Astrocyte (in vitro differentiated cells and primary cell): ENCODE measurements at regions not wholly inside any gene's neighbourhood (a gene's known extent, or its start where the extent isn't known, plus 50 kb on each side); places are given as distances from the start of the nearest gene placed in this dataset.

Experiments used
- DNase-seq: peaks from one replicate; pipeline ENCODE4 v3.0.0-alpha.2; 2010; ENCODE audit warnings: low read depth
- FAIRE-seq: peaks from 2 replicates; lab custom pipeline; 2011; peaks lifted over from hg19 to GRCh38; lab: Jason Lieb, UNC
- H2AFZ ChIP-seq: 2 replicates; pipeline ENCODE4 v1.6.0; 2012; ENCODE audit warnings: low read depth, low read length, inconsistent platforms
- H3K27ac ChIP-seq: 2 replicates; pipeline ENCODE4 v1.5.1; 2011; ENCODE audit warnings: low read depth, low read length, inconsistent platforms
- H3K27me3 ChIP-seq: 2 replicates; pipeline ENCODE4 v1.6.0; 2011; ENCODE audit warnings: low read length, inconsistent platforms; ENCODE audit not compliant: insufficient read depth
- H3K36me3 ChIP-seq: 2 replicates; pipeline ENCODE4 v1.5.1; 2011; ENCODE audit warnings: low read length, inconsistent platforms; ENCODE audit not compliant: insufficient read depth
- H3K4me1 ChIP-seq: 2 replicates; pipeline ENCODE4 v1.5.1; 2011; ENCODE audit warnings: low read length, inconsistent platforms; ENCODE audit not compliant: insufficient read depth
- H3K4me2 ChIP-seq: 2 replicates; pipeline ENCODE4 v1.6.0; 2012; ENCODE audit warnings: low read length, inconsistent platforms
- H3K4me3 ChIP-seq: 2 replicates; pipeline ENCODE4 v1.5.1; 2011; ENCODE audit warnings: low read depth, mild to moderate bottlenecking, low read length, inconsistent platforms; ENCODE audit not compliant: insufficient read depth
- H3K79me2 ChIP-seq: 2 replicates; pipeline ENCODE4 v1.6.0; 2012; ENCODE audit warnings: mild to moderate bottlenecking, low read length, inconsistent platforms; ENCODE audit not compliant: insufficient read depth
- H3K9ac ChIP-seq: 2 replicates; pipeline ENCODE4 v1.6.0; 2012; ENCODE audit warnings: mild to moderate bottlenecking, low read length, inconsistent platforms
- H3K9me3 ChIP-seq: 2 replicates; pipeline ENCODE4 v1.5.1; 2012; ENCODE audit warnings: low read depth, mild to moderate bottlenecking, low read length, inconsistent platforms; ENCODE audit not compliant: insufficient read depth
- H4K20me1 ChIP-seq: 2 replicates; pipeline ENCODE4 v1.6.0; 2012; ENCODE audit warnings: low read length, inconsistent platforms; ENCODE audit not compliant: insufficient read depth
- H3K27ac Mint-ChIP-seq: one replicate; pipeline ENCODE4 v1.8.0; 2021; ENCODE audit warnings: mild to moderate bottlenecking, mixed read lengths; ENCODE audit not compliant: unreplicated experiment
- H3K27me3 Mint-ChIP-seq: one replicate; pipeline ENCODE4 v1.8.0; 2021; ENCODE audit warnings: low read depth, mixed read lengths; ENCODE audit not compliant: unreplicated experiment
- H3K36me3 Mint-ChIP-seq: one replicate; pipeline ENCODE4 v1.8.0; 2021; ENCODE audit warnings: low read depth, mixed read lengths; ENCODE audit not compliant: unreplicated experiment
- H3K4me1 Mint-ChIP-seq: one replicate; pipeline ENCODE4 v1.8.0; 2021; ENCODE audit warnings: low read depth, mixed read lengths; ENCODE audit not compliant: unreplicated experiment
- H3K4me3 Mint-ChIP-seq: one replicate; pipeline ENCODE4 v1.8.0; 2021; ENCODE audit warnings: mild to moderate bottlenecking, moderate library complexity, mixed read lengths; ENCODE audit not compliant: unreplicated experiment
- H3K9me3 Mint-ChIP-seq: one replicate; pipeline ENCODE4 v1.8.0; 2021; ENCODE audit warnings: mild to moderate bottlenecking, mixed read lengths; ENCODE audit not compliant: unreplicated experiment
- EZH2 ChIP-seq: IDR thresholded peaks from 2 replicates; pipeline ENCODE4 v1.6.1; 2012; ENCODE audit warnings: mild to moderate bottlenecking, low read length, inconsistent platforms; ENCODE audit not compliant: insufficient read depth
- TF ChIP-seq, protein P1 (sequence below): IDR thresholded peaks from 2 replicates; pipeline ENCODE4 v1.5.1; 2011; ENCODE audit warnings: low read depth, mild to moderate bottlenecking, inconsistent platforms, low read length, moderate library complexity; ENCODE audit not compliant: insufficient read depth

DNA sequence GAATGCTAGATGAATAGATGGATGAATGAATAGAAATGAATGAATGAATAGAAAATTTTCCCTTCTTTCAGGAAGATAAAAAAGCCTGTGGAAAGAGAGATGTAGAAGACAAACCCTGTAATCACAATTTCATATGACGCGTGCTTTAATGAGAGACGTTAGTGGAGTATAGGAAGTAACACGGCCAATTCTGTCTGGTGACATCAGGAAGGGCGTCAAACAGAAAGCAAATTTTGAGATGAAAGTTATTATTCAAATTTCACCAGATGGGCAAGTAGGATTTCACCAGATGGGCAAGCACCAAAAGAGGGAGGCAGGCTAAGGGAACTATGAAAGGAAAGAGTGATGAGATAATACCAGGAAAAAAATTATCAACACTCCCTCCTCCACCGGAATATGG is 128.9 kb upstream of the PRSS1 start:
- H3K27me3 ChIP-seq = peaks cover 3% of the 10 kb centered on the region
- peaks cover 6% of the 10 kb centered on the region for H3K27me3 Mint-ChIP-seq
- H4K20me1 ChIP-seq = no peaks in the 10 kb centered on the region
- H3K27ac Mint-ChIP-seq = no peak overlapping the region
- H3K4me1 ChIP-seq = no peaks in the 10 kb centered on the region
- H3K27ac ChIP-seq = no peak overlapping the region
- H3K4me3 Mint-ChIP-seq = no peak overlapping the region
- H3K36me3 ChIP-seq = no peaks in the 10 kb centered on the region
- FAIRE-seq = no peak
- H3K9me3 Mint-ChIP-seq = no peaks in the 10 kb centered on the region
- TF ChIP-seq, protein P1, sequence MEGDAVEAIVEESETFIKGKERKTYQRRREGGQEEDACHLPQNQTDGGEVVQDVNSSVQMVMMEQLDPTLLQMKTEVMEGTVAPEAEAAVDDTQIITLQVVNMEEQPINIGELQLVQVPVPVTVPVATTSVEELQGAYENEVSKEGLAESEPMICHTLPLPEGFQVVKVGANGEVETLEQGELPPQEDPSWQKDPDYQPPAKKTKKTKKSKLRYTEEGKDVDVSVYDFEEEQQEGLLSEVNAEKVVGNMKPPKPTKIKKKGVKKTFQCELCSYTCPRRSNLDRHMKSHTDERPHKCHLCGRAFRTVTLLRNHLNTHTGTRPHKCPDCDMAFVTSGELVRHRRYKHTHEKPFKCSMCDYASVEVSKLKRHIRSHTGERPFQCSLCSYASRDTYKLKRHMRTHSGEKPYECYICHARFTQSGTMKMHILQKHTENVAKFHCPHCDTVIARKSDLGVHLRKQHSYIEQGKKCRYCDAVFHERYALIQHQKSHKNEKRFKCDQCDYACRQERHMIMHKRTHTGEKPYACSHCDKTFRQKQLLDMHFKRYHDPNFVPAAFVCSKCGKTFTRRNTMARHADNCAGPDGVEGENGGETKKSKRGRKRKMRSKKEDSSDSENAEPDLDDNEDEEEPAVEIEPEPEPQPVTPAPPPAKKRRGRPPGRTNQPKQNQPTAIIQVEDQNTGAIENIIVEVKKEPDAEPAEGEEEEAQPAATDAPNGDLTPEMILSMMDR = no peak
- TF ChIP-seq EZH2 = no peak
- peaks cover 2% of the 10 kb centered on the region for H3K4me1 Mint-ChIP-seq
- no peak overlapping the region for H2AFZ ChIP-seq
- DNase-seq = no peak
- no peaks in the 10 kb centered on the region for H3K9me3 ChIP-seq
- no peaks in the 10 kb centered on the region for H3K36me3 Mint-ChIP-seq
- H3K4me3 ChIP-seq = no peak overlapping the region
- no peak overlapping the region for H3K9ac ChIP-seq
- no peaks in the 10 kb centered on the region for H3K79me2 ChIP-seq
- no peak overlapping the region for H3K4me2 ChIP-seq

DNA sequence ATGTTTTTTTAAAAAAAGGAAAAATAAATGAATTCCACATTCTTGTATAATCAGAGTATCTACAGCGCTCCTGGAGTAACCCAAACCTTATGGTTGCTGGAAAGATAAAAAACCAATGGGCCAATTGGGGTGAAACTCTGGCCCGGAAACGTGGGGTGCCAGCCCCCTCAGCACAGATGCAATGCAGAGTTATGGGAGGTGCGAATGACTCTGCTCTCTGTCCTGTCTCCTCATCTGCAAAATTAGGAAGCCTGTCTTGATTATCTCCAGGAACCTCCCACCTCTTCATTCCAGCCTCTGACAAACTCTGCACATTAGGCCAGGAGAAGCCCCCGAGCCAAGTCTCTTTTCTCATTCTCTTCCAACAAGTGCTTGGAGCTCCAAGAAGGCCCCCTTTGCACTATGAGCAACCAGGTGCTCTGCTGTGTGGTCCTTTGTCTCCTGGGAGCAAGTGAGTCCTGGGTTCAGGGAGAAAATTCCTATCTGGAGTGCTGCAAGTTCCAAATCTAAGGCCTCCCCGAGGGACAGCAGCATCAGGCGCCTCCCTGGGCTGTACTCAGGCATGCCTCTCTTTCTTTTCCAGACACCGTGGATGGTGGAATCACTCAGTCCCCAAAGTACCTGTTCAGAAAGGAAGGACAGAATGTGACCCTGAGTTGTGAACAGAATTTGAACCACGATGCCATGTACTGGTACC is 130.5 kb upstream of the PRSS1 start:
- Mint-ChIP-seq H3K27me3 (peaks cover 9% of the 10 kb centered on the region), H3K4me1 (peaks cover 2% of the 10 kb centered on the region), H3K9me3 (no peaks in the 10 kb centered on the region), H3K4me3 (no peak overlapping the region), H3K36me3 (no peaks in the 10 kb centered on the region), H3K27ac (no peak overlapping the region)
- TF ChIP-seq EZH2 = no peak
- TF ChIP-seq, protein P1 = no peak
- no peaks in the 10 kb centered on the region for H3K9me3 ChIP-seq
- no peaks in the 10 kb centered on the region for H3K36me3 ChIP-seq
- no peak overlapping the region for H3K9ac ChIP-seq
- H2AFZ ChIP-seq = no peak overlapping the region
- H3K4me1 ChIP-seq = no peaks in the 10 kb centered on the region
- H3K79me2 ChIP-seq = no peaks in the 10 kb centered on the region
- no peak overlapping the region for H3K4me2 ChIP-seq
- no peak for FAIRE-seq
- H3K4me3 ChIP-seq = no peak overlapping the region
- H3K27ac ChIP-seq = no peak overlapping the region
- no peak for DNase-seq
- no peaks in the 10 kb centered on the region for H4K20me1 ChIP-seq
- peaks cover 3% of the 10 kb centered on the region for H3K27me3 ChIP-seq

DNA sequence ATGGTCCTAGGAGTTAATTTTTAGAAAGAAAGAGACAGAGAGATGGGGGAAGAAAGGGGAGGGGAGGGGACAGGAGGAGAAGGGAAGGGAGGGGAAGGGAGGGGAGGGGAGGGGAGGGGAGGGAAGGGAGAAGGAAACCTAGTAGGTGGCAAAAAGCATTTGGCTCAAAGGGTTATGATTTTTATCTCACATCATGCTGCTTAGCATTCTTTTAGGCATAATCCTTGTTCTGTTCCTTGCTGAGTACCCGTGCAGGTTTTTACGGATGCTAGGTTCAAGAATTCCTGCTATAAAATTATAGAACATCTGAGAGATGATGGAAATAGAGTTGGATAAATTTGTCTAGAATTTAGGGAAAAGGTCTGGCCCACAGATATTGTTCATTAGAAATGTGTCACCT is 132.4 kb upstream of the PRSS1 start:
- Mint-ChIP-seq H3K9me3 (no peaks in the 10 kb centered on the region), H3K4me3 (no peak overlapping the region), H3K27me3 (peaks cover 9% of the 10 kb centered on the region), H3K4me1 (peaks cover 2% of the 10 kb centered on the region), H3K27ac (no peak overlapping the region), H3K36me3 (no peaks in the 10 kb centered on the region)
- no peak for FAIRE-seq
- TF ChIP-seq EZH2 = no peak
- TF ChIP-seq, protein P1 = no peak
- no peak overlapping the region for H3K4me2 ChIP-seq
- no peaks in the 10 kb centered on the region for H4K20me1 ChIP-seq
- H3K9me3 ChIP-seq = no peaks in the 10 kb centered on the region
- H3K36me3 ChIP-seq = no peaks in the 10 kb centered on the region
- H2AFZ ChIP-seq = no peak overlapping the region
- no peaks in the 10 kb centered on the region for H3K4me1 ChIP-seq
- no peak overlapping the region for H3K4me3 ChIP-seq
- no peaks in the 10 kb centered on the region for H3K79me2 ChIP-seq
- H3K9ac ChIP-seq = no peak overlapping the region
- H3K27ac ChIP-seq = no peak overlapping the region
- no peak for DNase-seq
- H3K27me3 ChIP-seq = peaks cover 3% of the 10 kb centered on the region
